ENCODE measurements at regions not wholly inside any gene's neighbourhood (a gene's known extent, or its start where the extent isn't known, plus 50 kb on each side); places are given as distances from the start of the nearest gene placed in this dataset.

GRCh38 chr6:121806116-121806515, 370.7 kb downstream of the GJA1 start:
- Mint-ChIP-seq H3K27ac (no peak overlapping the region), H3K9me3 (peaks cover 18 to 25% of the 10 kb centered on the region in 2 donors), H3K27me3 (no peaks in the 10 kb centered on the region), H3K4me3 (no peak overlapping the region), H3K4me1 (no peaks in the 10 kb centered on the region)
- ATAC-seq (no peak), DNase-seq (no peak)

GRCh38 chr6:121809211-121809610, 373.8 kb downstream of the GJA1 start:
- Mint-ChIP-seq H3K4me1 (no peaks in the 10 kb centered on the region), H3K27ac (no peak overlapping the region), H3K27me3 (no peaks in the 10 kb centered on the region), H3K4me3 (no peak overlapping the region), H3K9me3 (no peaks in the 10 kb centered on the region)
- no peak for DNase-seq
- ATAC-seq = no peak

GRCh38 chr6:121810158-121811032, 374.9 kb downstream of the GJA1 start:
- H3K27me3 Mint-ChIP-seq = no peaks in the 10 kb centered on the region
- H3K9me3 Mint-ChIP-seq = no peaks in the 10 kb centered on the region
- H3K4me3 Mint-ChIP-seq = no peak overlapping the region

GRCh38 chr6:121811106-121811505, 375.7 kb downstream of the GJA1 start:
- Mint-ChIP-seq H3K4me1 (no peaks in the 10 kb centered on the region), H3K9me3 (no peaks in the 10 kb centered on the region), H3K4me3 (no peak overlapping the region), H3K27ac (no peak overlapping the region), H3K27me3 (no peaks in the 10 kb centered on the region)
- ATAC-seq (no peak), DNase-seq (no peak)

More at GRCh38 chr6:121810158-121811032, 374.9 kb downstream of the GJA1 start:
- DNase-seq (no peak), ATAC-seq (no peak)
- H3K27ac Mint-ChIP-seq = no peak overlapping the region
- no peaks in the 10 kb centered on the region for H3K4me1 Mint-ChIP-seq

- Mint-ChIP-seq H3K27ac (no peak overlapping the region), H3K4me3 (no peak overlapping the region), H3K4me1 (no peaks in the 10 kb centered on the region), H3K9me3 (peaks cover 19 to 22% of the 10 kb centered on the region in 2 donors), H3K27me3 (no peaks in the 10 kb centered on the region)
- ATAC-seq (no peak), DNase-seq (no peak)
These were observed 380.9 kb downstream of the GJA1 start for GRCh38 chr6:121816361-121816760.

- ATAC-seq (no peak), DNase-seq (no peak)
- Mint-ChIP-seq H3K4me3 (no peak overlapping the region), H3K27me3 (no peaks in the 10 kb centered on the region), H3K4me1 (no peaks in the 10 kb centered on the region), H3K9me3 (peaks cover 23 to 28% of the 10 kb centered on the region in 2 donors), H3K27ac (no peak overlapping the region)
These were observed 381.6 kb downstream of the GJA1 start for GRCh38 chr6:121816906-121817540.

- ATAC-seq (no peak), DNase-seq (no peak)
- peaks cover 24 to 30% of the 10 kb centered on the region in 2 donors for H3K9me3 Mint-ChIP-seq
- no peak overlapping the region for H3K4me3 Mint-ChIP-seq
- H3K27me3 Mint-ChIP-seq = peaks cover 10% of the 10 kb centered on the region
- H3K27ac Mint-ChIP-seq = no peak overlapping the region
- H3K4me1 Mint-ChIP-seq = no peaks in the 10 kb centered on the region
These were observed 388.0 kb downstream of the GJA1 start for GRCh38 chr6:121823437-121823851.

GRCh38 chr6:121826156-121826810, 390.8 kb downstream of the GJA1 start:
- DNase-seq = no peak
- H3K4me1 Mint-ChIP-seq = no peaks in the 10 kb centered on the region
- H3K4me3 Mint-ChIP-seq = no peak overlapping the region
- H3K27ac Mint-ChIP-seq = no peak overlapping the region
- ATAC-seq = no peak
- H3K27me3 Mint-ChIP-seq = peaks cover 10% of the 10 kb centered on the region
- H3K9me3 Mint-ChIP-seq = peaks cover 5 to 8% of the 10 kb centered on the region in 2 donors

GRCh38 chr6:121828146-121828886, 392.9 kb downstream of the GJA1 start:
- ATAC-seq (no peak), DNase-seq (no peak)
- H3K4me3 Mint-ChIP-seq = no peak overlapping the region
- no peak overlapping the region for H3K27ac Mint-ChIP-seq
- peaks cover 10% of the 10 kb centered on the region for H3K27me3 Mint-ChIP-seq
- H3K4me1 Mint-ChIP-seq = no peaks in the 10 kb centered on the region
- H3K9me3 Mint-ChIP-seq = no peaks in the 10 kb centered on the region

GRCh38 chr6:121830736-121831135, 395.3 kb downstream of the GJA1 start:
- Mint-ChIP-seq H3K9me3 (peaks cover 0 to 7% of the 10 kb centered on the region in 2 donors), H3K27ac (no peak overlapping the region), H3K27me3 (peaks cover 10% of the 10 kb centered on the region), H3K4me3 (no peak overlapping the region), H3K4me1 (no peaks in the 10 kb centered on the region)
- DNase-seq (no peak), ATAC-seq (no peak)

GRCh38 chr6:121835662-121836061, 400.2 kb downstream of the GJA1 start:
- peaks cover 7% of the 10 kb centered on the region for H3K4me1 Mint-ChIP-seq
- ATAC-seq (no peak), DNase-seq (no peak)
- no peak overlapping the region for H3K4me3 Mint-ChIP-seq
- peaks cover 0 to 10% of the 10 kb centered on the region in 2 donors for H3K9me3 Mint-ChIP-seq
- no peak overlapping the region for H3K27ac Mint-ChIP-seq
- H3K27me3 Mint-ChIP-seq = no peaks in the 10 kb centered on the region

- peaks cover 7% of the 10 kb centered on the region for H3K4me1 Mint-ChIP-seq
- peaks cover 0 to 12% of the 10 kb centered on the region in 2 donors for H3K9me3 Mint-ChIP-seq
- no peaks in the 10 kb centered on the region for H3K27me3 Mint-ChIP-seq
- DNase-seq = no peak
- no peak for ATAC-seq
- H3K4me3 Mint-ChIP-seq = no peak overlapping the region
- H3K27ac Mint-ChIP-seq = no peak overlapping the region
These were observed 402.2 kb downstream of the GJA1 start for GRCh38 chr6:121837545-121838229.

- H3K9me3 Mint-ChIP-seq = peaks cover 0 to 12% of the 10 kb centered on the region in 2 donors
- no peak overlapping the region for H3K4me3 Mint-ChIP-seq
- DNase-seq (peak in 1 of 2 donors; percentile 8), ATAC-seq (peak; percentile 62)
- H3K27ac Mint-ChIP-seq = no peak overlapping the region
- no peaks in the 10 kb centered on the region for H3K27me3 Mint-ChIP-seq
- peaks cover 7% of the 10 kb centered on the region for H3K4me1 Mint-ChIP-seq
These were observed 403.4 kb downstream of the GJA1 start for GRCh38 chr6:121838842-121839241.

GRCh38 chr6:121839896-121840295, 404.4 kb downstream of the GJA1 start:
- no peak overlapping the region for H3K27ac Mint-ChIP-seq
- no peak for DNase-seq
- no peak for ATAC-seq
- peaks cover 0 to 8% of the 10 kb centered on the region in 2 donors for H3K9me3 Mint-ChIP-seq
- H3K4me3 Mint-ChIP-seq = no peak overlapping the region
- H3K4me1 Mint-ChIP-seq = peaks cover 7% of the 10 kb centered on the region
- H3K27me3 Mint-ChIP-seq = no peaks in the 10 kb centered on the region

GRCh38 chr6:121844898-121845297, 409.5 kb downstream of the GJA1 start:
- no peak overlapping the region for H3K4me3 Mint-ChIP-seq
- peaks cover 0 to 6% of the 10 kb centered on the region in 2 donors for H3K9me3 Mint-ChIP-seq
- H3K27ac Mint-ChIP-seq = no peak overlapping the region
- DNase-seq = no peak
- no peaks in the 10 kb centered on the region for H3K4me1 Mint-ChIP-seq
- no peak for ATAC-seq
- no peaks in the 10 kb centered on the region for H3K27me3 Mint-ChIP-seq
